Midbrain (tissue), 1 donor: ENCODE measurements at regions not wholly inside any gene's neighbourhood (a gene's known extent, or its start where the extent isn't known, plus 50 kb on each side); places are given as distances from the start of the nearest gene placed in this dataset.
"Not testable (repeated sequence)": the region's sequence is repeated elsewhere in the genome, so short reads cannot be mapped to it uniquely, and the experiment has no call there.

Experiments used
- DNase-seq: peaks from one replicate; lab custom pipeline; 2025; lab: John Stamatoyannopoulos, UW

DNA sequence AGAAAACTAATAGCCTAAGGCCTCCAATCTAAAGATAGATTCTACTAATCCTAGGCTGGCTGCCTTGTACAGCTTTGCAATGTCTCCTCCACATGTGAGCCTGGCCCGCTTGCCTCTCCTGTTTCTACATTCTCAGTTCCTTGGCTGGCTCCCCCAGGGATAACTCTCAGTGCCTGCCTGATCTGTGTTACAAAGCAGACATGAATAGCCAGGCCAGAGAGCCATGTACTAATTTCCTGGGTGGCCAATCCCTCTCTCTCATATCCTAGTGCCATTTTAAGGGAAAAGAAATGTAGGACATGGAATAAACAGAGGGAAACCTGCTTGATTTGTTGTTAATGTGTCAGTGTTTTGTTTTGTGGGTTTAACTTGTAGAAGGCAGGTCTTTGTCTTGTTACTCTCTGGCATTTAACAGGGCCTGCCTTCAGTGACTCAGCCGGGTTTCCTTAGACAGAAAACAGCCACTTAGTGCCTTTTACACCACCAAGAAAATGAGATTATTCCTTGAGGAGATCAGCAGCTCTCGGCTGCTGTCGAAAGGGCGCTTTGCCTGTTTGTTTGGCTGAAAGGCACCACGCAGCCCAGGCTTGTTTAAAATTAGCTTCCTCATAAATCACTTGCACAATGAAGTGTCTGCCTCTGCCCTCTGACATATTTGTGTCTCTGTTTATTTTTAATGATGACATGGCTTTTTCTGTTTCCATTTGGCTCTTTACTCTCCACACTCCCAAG, 702.7 kb downstream of the MAFB start:
- peak; percentile 28 for DNase-seq

DNA sequence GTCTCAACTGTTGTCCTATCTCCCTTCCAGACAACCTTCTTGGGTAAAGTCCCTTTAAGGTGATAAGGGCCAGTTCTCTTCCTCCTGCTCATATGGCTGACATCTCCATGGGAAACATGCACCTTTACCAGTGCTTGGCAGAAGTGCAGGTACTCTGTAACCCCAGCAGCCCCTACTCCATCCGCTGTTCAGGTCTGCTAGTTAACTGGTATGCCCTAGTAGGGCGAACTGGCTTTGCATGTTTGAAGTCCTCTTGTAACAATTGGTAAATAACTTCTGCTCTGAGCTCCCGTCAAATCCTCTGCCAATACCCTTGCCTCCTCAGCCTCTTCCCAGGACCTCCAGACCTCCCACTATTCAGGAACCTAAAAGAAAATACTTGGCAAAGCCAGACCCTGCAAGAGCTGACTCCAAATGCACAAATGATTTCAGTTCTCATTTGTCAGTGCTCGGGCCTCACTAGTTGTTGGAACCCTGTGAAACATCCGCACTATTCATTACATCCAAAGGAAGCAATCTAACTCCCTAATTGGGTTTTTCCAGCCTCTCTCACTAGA, 703.7 kb downstream of the MAFB start:
- no peak for DNase-seq

DNA sequence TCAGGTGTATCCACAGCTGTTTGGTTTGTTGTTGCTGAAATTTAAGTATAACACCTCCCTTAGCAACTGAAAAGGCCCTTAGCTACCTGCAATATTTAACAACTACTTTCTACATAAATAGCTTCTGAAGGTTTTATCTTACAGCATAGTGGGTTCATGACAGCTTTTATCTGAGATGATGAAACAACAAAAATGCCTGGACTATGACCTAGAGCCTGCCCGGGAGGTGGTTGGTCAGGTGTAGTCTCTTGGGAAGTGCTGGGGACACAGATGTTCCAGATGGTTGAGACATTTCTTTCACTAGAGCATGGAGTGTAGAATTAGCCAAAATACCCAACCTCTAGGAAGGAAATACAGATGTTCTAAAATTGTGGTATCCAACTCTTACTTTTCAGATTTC, 705.4 kb downstream of the MAFB start:
- DNase-seq, result no peak

GRCh38 chr20:39983183-39983582, 705.9 kb downstream of the MAFB start:
- DNase-seq, result no peak

- DNase-seq, result no peak
These were observed 714.0 kb downstream of the MAFB start for GRCh38 chr20:39974966-39975501.

- DNase-seq, result no peak
These were observed 720.5 kb downstream of the MAFB start for GRCh38 chr20:39968495-39968894.

- DNase-seq, result no peak
These were observed 721.2 kb downstream of the MAFB start for GRCh38 chr20:39967806-39968205.

DNA sequence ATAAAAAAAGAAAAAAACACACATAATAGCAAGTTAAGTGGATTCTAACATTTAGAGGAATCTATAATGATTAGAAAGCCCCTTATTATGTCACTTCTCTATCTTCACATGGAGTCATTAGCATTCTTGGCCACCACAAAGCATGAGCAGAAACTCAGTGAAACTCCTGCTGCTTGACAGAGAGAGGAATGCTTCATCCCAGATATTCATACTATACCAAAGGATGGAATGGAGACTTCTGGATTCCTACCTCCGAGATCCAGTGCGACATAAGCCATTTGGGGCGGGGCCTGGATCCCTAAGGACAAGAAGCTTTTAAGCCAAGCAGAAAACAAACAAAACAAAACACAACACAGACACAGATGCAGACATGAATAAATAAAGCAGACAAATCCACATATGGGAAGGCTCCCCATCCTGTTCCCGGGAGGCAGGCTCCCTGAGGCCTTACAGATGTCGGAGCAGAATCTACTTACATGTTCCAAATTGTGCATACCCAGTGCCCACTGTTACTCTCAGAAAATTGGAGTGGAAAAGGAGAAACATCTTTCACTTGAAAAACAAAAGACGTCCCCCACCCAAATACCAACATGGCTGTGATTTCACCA, 727.3 kb downstream of the MAFB start:
- DNase-seq, result no peak

DNA sequence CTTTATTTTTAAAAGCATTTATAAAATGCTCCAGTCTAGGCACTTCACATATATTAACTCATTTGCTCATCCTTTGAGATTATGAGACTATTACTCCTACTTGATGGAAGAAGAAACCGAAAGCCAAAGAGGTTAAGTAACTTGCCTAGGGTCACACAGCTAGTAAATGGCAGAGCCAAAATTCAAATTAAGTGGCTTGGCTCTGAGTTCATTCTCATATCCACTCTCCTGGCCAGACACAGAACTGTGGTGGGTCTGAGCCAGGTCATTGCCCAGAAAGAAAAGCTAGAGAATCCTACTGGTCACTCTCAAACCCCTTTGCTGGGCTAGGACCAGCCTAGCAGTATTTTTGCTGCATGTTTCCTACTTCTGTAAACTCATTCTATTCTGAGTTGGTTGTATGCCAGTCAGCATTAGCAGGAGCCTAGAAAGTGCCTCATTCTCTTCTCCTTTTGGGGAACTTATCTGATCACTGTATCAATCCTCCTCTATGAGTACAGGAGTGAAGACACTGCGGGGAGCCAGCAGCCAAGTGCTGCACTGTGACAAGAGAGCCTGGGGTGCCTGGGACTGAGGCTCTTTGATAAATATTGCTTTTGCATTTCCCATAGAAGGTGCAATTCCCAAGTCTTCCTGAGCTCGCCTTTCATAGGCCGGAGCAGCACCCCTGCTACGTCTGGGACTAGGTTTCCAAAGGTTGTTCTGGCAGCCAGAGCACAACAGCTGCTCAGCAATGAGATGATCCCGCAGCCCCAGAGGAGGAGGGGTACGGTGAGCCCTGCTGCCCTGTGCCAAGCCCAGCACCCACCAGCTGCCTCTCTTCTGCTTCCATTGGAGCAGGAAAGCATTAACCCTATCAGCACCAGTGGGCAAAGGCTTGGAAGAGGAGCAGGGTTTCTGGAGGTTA, 728.3 kb downstream of the MAFB start:
- peak; percentile 7 for DNase-seq

- not testable (repeated sequence) for DNase-seq
These were observed 731.1 kb downstream of the MAFB start for GRCh38 chr20:39957911-39958310.

DNA sequence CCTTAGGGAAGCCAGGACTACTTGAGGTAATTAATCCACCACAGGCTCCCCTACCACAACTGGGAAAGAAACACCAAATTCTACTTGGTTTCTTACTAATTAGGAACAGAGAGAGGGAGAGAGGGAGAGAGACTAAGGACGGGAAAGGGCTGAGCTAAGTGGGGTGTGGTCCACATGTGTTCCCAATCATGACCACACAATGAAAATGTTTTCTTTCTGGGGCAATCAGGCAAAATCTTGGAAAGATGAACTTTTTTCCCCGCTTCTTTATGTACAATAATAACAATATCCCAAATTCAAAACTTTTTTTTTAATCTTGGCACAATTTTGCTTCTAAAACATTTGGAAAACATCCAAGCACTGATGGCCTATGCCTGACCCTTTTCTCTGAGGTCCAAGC, 734.4 kb downstream of the MAFB start:
- DNase-seq, result no peak

DNA sequence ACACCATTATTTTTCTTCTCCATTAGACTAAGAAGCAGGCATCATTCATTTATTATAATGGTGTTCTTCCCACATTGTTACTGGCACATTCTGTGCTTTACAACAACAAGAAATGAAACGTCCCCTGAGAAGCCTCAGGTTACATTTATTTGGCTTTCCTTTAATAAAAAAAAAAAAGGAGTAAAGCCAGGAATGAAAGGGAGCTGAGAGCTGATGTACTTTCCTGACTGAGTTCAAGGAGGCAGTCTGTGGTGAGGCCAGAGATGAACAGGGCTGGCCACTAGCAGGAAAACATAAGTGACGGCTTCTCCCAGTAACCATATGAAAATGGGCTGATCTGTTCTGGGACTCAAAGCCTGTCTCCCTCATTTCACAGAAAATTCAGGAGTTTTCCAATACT, 742.1 kb downstream of the MAFB start:
- DNase-seq, result no peak

GRCh38 chr20:39946053-39946810, 742.8 kb downstream of the MAFB start:
- no peak for DNase-seq

DNA sequence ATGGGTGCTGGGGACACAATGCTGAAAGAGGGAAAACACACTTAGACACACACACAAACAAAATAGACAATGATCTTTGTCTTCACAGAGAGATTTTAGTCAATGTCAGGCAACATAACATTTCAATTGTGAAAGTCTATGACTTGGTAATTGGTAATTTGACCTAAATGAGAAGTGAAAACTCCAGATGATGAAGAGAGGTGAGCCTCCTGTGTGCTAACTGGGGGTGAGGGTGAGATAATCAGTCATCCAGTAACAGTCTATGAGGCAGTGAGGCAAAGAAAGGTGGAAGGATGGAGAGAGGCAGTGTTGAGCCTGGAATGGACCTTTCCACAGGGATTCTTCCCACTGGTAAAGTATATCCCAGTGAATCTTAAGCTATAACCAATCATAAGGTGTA, 744.2 kb downstream of the MAFB start:
- DNase-seq, result no peak

GRCh38 chr20:39943336-39943735, 745.7 kb downstream of the MAFB start:
- no peak for DNase-seq

DNA sequence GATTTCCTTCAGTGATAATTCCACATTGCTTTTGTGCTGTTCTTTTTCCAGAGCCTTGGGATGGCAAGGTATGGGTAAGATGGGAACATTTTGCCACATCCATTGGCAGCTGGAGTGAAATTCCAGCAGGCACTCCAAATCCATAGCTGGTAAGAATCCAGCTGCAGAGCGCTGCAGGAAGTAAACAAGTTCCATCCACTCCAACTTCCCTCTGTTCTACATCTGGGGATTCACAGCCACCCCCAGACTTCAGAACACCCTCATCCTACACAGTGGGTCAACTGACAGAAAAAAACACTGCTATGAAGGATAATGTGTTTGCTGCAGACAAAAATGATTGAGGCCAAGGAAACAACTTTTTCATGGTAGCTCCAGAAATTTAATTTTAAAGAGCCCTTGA, 747.8 kb downstream of the MAFB start:
- DNase-seq, result no peak

GRCh38 chr20:39939241-39939865, 749.7 kb downstream of the MAFB start:
- DNase-seq, result no peak

DNA sequence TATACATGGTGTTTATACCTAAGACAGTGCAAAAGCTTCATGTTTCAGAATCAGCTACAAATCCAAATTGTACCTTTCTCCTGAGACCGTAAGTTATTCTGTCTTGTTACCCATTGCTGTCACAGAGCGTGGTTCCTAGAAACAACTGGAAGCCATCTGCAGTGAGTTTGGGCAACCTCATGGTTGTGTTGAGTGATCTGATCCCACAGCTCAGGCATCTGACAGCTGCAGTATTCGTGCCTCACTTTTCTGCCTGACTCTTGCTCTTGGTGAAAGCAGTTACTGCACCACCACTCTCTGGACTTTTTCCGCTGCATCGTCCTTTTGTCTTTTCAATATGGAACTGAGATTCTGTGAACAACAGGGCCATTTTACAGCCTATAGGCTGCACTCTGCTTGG, 752.6 kb downstream of the MAFB start:
- DNase-seq, result no peak

GRCh38 chr20:39935901-39936300, 753.1 kb downstream of the MAFB start:
- no peak for DNase-seq

GRCh38 chr20:39916236-39916765, 772.7 kb downstream of the MAFB start:
- no peak for DNase-seq

- DNase-seq, result no peak
These were observed 775.8 kb downstream of the MAFB start for GRCh38 chr20:39913274-39913673.
